HL-60 (cell line): ENCODE measurements at regions not wholly inside any gene's neighbourhood (a gene's known extent, or its start where the extent isn't known, plus 50 kb on each side); places are given as distances from the start of the nearest gene placed in this dataset.

Source experiments
- CTCF ChIP-seq: IDR thresholded peaks from one replicate; pipeline ENCODE4 v1.5.1; 2011; ENCODE audit warnings: low read length, control low read depth, inconsistent platforms; ENCODE audit not compliant: insufficient read depth
- GABPA ChIP-seq: IDR thresholded peaks from 2 replicates; pipeline ENCODE4 v1.6.1; 2012; ENCODE audit warnings: low read depth

- TF ChIP-seq CTCF (no peak), GABPA (no peak)
Observed at GRCh38 chr7:16940776-16941175, 59.0 kb upstream of the AGR3 start.
